Fibroblast of peridontal ligament (primary cell): ENCODE measurements at regions not wholly inside any gene's neighbourhood (a gene's known extent, or its start where the extent isn't known, plus 50 kb on each side); places are given as distances from the start of the nearest gene placed in this dataset.
"Not testable (repeated sequence)": the region's sequence is repeated elsewhere in the genome, so short reads cannot be mapped to it uniquely, and the experiment has no call there.

Experiments
- DNase-seq: peaks from one replicate; pipeline ENCODE4 v3.0.0-alpha.2; 2010; ENCODE audit errors: extremely low read depth

DNA sequence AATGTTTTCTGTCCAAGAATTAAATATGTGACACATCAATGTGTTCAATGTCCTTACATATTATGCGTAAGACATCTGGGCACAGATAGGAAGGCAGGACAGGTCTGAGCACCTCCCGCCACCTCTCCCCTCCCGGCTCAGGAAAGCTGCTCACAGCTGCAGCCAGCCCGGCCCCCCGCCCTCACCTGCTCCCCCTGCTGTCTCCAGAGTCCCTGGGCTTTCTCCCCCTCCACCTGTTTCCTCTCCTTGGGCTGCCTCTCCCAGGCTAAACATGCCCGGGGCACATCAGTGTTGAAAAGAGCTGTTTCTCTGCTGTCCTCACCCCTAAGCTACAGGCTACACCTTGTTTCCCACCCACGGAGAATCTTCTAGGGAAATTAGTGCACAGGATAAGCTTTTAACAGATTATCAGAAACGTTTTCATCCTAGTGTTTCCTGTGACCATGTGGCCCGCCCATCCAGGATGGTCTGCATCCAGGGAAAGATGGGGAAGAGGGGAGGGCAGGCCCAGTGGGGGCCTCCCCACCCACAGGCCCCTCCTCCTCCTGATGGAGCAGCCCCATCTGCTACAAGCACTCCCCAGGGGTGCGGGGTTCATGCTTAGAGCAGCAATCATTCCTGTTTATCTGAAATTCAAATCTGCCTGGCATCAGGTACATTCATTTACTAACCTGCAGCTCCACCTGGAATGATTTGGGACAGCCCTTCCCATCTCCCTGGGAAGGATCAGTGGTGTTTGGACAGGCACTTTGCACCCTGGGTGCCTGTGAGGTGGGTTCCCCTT lies 273.8 kb upstream of the SFSWAP start:
- no peak for DNase-seq

DNA sequence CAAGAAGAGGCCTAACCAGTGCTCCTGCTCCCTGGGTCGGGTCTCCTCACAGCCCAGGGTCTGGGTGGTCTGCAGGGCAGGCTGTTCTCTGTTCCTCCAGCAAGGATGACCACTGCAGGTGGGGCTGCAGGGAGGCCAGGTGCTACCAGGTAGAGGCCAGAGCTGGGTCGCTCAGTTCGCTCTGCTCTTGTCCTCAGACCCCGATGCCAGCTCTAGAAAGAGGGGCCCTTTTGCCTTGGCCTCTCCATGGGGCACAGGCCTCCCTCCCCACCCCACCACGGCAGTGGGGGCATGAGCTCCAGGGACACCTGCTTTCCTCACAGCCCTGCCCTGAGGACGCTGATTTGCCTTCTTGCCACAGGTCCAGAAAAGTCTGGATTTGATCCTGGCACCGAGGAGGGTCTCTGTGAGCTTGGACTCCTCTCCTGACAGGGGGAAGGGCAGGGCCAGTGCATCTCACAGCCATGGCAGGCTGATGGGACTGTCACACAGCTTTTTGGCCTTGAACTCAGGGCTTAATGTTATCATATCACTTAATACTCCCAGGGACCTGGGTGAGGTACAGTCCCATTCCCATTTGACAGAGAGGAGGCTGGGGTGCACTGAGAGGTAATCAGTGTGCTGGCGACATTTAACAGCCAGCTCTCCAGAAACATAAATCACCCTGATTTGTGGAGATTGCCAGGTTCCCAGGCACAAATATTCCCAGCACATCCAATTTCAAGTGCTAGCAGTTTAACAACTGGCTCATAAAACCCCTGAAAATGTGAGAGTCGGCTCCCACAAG lies 273.0 kb upstream of the SFSWAP start:
- DNase-seq: no peak

DNA sequence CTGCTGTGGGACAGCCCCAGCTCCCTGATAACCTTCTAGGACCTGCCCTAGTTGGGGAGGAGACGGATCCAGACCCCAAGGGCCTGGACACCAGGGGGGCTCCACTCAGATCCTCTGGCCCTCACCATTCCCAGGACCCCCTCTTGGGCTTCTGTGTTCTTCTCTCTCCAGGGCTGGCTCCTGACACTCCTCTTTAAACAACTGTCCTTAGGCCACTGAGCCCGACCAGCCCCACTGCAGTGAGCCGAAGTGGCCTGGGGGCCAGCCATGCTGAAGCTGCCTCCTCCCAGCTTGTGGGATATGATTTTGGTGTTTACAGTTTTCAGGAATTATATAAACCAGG lies 272.4 kb upstream of the SFSWAP start:
- not testable (repeated sequence) for DNase-seq

DNA sequence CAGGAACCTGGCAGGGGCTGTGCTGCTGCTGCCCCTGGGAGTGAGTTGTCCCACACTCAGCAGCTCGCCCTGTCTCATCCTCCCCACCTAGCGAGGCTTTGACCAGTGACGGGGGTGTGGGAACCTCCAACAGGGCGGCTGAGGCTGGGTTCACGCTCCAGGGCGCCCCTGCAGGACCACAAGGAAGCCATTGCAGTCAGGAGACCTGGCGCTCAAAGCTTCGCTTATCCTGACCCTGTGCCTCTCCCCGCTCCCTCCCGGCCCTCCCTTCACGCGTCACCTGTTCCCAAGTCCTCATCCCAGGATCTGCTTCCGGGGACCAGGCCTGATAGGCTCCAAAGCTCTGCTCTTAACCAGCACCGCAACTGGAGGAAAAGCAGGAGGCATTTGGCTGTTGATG lies 272.0 kb upstream of the SFSWAP start:
- no peak for DNase-seq

DNA sequence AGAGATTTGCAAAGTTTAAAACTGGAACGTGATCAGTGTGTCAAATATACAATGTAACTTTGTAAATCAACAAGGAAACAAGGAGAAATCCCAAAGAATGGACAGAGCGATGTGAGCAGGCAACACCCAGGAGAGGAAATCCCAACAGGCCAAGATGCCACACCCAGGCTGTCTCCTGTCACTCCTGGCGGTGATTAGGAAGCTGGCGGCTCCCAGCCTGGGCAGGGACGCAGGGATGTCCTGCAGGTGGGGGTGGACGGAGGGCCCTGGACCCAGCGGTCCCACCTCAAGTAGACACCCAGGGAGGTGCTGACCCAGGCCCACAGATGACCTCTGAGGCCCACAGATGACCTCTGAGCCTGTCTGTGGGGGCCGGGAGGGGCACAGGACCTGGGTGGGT lies 271.1 kb upstream of the SFSWAP start:
- not testable (repeated sequence) for DNase-seq

DNA sequence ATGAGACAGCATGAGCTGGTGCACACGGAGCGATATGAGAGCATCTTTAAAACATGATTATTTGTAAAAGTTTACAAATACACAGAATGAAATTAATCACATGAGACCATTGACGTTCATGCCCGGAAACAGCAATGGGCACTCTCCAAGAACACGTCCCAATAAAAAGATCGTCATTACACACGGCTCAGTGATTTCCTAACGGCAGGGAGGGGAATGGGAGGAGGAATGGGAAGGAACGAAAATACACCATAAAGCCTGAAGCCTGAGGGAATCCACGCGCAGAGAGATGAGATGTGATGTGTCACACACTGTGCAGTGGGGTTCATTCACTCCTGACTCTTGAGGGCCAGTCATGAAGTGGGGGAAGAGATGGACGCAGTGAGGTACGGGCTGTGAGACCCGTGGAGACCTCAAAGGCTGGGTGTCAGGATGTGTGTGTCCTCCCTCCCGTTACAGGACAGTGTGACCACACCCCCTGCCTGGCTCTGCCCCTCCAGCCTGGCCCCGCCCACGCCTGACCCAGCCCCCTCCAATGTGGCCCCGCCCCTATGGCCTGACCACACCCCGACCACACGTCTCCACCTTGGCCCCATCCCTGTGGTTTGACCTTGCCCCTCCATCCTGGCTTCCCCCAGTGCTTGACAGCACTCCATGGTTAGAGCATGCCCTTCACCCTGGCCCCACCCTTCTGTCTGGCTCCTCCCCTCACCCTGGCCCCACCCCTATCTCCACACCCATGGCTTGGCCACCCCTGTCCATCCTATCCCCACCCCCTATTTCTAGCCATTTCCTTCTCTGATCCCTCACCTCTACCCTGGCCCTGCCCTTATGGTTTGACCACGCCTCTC lies 270.5 kb upstream of the SFSWAP start:
- not testable (repeated sequence) for DNase-seq

DNA sequence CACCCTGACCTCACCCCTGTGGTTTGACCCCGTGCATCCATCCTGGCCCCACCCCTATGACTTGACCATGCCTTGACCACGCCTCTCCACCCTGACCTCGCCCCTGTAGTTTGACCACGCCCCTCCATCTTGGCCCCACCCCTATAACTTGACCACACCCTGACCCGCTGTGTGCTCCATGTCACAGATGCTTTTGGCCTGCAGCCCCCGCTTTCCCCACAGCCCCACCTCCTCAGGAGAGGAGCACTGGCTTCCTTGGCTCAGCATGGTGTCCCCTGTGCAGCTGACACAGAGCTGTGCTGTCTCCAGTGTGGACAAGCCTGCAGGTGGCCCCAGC lies 269.9 kb upstream of the SFSWAP start:
- no peak for DNase-seq

DNA sequence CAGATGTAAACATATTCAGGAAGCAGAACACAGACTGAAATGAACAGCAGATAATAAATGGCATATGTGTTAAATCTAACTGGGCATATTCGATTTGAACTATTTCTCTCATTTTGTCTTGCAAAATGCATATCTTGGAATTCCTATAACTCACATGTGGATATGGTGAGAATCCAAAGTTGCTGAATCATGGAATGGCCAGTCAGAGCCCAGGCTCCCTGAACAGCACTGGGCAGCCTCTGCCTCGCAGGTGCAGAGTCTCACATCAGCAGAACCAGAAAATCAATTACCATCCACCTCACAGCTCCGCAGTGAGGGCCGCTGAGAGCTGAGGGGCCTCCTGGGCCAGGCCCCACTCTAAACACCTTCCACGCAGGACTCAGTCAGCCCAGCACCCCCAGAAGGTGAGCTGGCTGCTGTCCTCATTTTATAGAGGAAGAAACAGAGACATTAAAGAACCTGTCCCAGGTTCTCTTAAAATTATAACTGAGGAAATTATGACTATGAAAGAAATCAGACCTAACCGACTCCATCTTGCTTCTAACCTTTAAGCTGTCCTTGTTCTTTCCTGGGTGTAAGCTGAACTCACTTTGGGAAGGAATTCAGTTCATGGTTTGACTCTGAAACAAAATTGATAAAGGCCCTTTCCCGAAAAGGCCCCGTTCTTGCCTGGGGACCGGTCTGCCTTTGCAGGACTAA lies 269.1 kb upstream of the SFSWAP start:
- no peak for DNase-seq

DNA sequence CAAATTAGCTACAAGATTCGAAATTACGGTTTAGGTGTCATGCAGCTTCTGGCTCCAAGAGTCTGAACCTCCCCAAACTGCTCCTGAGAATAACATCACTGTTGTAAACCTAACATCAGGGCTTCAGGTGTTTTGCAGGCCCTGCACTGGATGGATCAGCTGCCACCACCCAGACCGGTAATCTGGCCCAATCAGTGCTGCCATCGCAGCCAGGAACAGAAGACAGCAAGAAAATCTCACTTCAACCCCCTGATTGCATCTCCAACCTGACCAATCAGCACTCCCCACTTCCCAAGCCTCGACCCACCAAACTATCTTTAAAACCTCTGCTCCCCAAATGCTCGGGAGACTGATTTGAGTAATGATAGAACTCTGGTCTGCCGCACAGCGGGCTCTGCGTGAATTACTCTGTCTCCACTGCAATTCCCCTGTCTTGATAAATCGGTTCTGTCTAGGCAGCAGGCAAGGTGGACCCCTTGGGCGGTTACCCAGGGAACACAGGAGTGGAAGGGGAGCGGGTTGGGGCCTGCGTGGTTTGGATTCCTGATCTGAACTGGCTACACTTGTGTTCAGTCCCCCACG lies 268.5 kb upstream of the SFSWAP start:
- no peak for DNase-seq

DNA sequence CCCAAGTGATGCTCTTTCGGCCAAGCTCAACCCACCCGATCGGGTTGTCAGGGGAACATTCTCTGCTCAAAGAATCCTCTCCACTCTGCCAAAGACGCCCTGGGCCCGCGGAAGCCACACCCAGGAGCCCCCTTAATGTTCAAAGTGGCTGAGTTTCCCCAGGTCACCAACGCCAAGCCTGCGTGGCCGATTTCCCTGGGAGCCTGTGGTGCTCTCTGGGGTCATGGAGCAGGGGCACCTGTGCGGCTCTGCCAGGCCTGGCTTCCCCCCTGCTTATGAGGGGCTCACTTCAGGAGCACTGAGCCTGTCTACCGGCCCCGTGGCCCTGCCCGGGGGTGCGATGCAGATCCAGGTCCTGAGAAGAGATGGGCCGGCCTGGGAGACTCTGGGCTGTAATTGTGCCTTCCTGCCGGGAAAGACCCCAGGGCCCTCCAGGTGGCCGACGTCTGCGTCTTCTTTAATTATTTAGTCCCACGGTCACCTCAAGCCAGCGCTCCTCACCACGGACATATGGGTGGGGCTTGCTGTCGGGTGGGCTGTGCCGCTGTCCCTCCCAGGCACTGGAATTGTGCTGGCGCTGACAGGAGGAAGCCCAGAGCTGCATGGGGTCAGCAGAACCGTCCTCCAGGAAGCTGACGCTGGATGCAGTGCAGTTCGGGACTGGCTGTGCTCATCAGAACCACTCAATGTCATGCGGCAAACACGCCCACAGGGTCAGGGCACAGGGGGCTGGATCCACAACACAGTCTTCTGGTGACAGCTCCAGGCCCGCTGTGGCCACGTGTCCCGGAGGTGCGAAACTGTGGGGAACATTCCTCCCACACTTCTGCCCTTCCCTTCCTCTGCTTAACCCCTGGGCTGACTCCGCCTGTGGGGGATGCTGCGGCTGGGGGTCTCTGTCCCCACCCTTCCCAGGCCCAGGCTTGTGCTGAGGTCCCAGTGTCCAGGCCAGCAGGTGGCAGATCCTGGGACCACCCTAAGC lies 267.6 kb upstream of the SFSWAP start:
- no peak for DNase-seq

DNA sequence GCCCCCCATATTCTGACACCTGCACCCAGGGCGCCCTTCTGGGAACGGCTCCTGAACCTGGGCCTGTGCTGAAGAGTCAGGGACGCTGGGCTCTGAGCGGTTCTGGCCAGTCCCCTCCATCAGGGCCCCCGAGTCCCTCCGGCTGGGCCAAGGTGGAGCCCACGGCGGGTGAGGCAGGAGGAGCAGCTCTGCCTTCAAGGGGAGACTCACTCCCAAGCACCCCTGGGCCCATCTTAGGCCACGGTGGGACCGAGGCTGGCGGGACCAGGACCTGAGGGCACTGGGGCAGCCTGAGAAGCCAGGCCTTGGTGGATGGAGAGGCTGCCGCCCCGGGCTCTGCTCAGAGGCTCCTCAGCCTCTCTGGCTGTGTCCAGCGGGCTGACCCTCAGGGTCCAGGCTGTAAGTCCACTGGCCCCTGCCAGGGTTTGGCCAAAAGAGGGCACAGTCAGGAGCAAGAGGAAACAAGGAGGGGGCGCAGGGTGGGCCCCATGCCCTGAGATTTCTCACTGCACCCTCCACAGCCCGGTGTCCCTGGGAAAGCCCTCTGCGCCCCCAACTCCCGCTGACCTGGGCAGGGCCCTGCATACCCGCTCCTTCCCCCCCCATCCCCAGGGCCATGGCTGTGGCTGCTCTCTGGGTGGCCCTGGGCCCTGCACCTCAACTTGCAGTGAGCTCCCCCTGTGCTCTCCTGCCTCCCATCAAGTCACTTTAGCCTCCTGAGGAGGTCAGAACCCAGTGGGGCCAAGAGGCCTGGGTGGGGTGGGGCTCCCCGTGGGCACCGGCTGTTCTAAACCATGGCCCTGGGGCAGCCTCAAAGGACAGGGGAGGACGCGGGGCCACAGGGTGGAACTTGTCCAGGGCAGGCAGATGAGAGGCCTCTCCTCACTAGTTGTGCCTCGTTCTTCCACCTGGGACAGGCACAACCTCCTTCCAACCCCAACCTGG lies 266.4 kb upstream of the SFSWAP start:
- DNase-seq: no peak

DNA sequence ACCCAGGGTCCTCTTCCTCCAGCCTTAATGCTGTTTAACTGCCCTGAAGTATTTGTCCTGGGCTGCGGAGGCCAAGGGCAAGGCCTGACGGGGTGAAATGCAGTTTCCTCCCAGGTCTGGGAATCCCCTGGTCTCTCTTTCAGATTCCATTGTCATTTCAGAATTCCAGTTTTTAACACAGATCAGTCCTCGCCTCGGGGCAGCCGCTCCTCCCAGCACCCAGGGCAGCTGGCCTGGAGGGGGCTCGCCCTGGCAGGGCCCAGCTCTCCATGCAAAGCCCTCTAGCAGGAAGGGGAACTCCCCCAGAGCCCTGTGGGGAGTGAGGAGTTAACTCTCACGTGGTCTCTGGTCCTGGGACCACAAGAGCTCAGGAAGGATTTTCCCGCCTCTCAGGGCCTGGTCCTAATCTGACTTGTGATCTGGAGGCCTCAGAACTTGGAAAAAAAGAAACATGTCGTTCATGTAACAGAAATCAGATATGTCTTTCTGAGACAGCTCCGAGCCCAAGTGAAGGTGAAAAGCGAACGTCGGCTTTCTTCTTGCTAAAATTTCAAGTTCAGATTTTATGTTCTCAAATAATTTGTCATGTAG lies 265.6 kb upstream of the SFSWAP start:
- DNase-seq: no peak

DNA sequence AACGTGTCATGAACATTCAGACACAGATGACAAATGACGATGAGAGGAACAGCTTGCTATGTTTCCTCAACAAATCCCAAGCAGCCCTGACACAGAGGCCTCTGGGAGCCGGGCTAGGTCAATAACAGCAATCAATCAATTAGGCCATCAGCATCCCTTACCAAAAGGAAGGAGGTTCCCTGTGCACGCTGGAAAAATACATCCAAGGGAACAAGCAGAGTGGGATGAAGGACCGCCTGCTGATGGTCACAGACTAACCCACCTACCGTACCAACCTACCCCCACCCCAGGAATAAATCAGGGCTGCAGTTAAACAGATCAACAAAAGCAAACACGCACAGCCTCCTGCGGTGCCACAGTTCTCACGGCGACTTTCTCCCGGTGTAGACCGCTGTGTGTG lies 265.1 kb upstream of the SFSWAP start:
- no peak for DNase-seq

DNA sequence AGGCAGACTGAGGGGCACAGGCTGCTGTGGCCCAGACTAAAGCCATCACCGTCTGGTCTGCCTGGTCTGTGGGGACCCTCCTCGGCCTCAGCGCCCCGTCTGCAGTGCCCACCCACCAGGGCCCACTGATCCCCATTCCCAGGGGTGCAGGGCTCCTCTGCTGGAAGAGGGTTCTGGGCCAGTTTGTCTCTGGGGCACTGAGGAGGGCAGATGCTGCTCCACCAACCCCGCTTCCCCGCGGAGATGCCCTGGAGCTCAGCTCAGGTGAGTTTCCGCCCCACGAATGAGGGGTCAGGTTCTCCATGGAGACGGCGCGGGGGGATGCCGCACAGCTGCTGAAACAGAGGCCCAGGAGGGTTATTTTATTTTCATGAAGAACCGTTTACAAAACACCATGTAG lies 263.3 kb upstream of the SFSWAP start:
- DNase-seq: not testable (repeated sequence)

DNA sequence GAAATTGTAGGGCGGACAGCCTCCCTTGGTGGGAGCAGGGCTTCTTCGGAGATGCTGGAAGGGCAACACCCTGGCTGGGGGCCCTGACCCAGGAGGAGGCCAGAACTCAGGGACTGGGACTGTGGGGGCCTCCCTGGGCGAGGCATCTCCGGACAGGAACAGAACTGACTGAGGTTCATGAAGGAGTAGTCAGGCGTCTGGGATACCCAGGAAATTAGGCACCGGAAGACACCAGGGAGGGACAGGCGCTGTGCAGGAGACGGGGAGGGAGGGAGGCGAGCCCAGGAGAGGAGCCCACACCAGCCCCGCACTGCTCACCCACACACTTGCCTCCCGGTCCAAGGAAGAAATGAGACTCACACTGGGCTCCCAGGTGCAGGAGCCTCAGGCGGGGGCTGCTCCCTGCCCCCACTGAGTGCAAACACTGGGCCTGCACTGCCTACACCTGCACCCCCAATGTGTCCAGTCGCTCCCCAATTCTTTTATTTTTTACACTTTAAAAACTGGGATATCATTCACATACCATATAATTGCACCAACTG lies 262.6 kb upstream of the SFSWAP start:
- no peak for DNase-seq

DNA sequence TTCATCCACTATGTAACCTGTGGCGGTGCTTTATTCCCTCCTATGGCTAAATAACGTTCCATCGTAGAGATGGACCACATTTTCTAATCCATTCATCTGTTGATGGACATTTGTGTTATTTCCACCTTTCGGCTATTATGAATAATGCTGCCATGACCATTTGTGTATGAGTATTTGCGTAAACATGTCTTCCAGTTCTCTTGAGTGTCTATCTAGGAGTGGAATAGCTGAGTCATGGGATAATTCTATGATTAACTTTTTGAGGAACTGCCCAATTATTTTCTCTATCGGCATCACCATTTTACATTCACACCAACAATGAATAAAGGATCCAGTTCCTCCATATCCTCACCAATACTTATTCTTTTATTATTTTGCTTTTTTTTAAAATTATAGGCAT lies 261.9 kb upstream of the SFSWAP start:
- DNase-seq: no peak

DNA sequence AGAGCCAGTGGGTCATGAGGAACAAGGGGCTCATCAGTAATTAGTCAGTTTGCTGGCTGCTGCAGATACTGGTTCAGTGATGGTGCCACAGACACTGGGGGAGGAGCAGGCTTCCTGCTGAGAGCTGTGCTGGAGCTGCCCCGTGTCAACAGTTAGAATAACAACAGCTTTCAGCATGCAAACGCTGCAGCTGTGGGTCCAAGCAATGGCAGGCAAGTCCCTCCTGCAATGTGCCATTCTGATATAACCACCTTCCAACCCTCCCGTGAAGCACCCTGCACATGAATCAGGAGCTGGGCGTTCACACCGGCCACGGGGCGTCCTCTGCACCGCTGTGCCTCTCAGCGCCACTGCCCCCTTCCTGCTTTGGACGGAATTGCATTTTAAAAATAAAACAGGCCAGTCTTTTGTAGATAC lies 258.4 kb upstream of the SFSWAP start:
- DNase-seq: no peak

DNA sequence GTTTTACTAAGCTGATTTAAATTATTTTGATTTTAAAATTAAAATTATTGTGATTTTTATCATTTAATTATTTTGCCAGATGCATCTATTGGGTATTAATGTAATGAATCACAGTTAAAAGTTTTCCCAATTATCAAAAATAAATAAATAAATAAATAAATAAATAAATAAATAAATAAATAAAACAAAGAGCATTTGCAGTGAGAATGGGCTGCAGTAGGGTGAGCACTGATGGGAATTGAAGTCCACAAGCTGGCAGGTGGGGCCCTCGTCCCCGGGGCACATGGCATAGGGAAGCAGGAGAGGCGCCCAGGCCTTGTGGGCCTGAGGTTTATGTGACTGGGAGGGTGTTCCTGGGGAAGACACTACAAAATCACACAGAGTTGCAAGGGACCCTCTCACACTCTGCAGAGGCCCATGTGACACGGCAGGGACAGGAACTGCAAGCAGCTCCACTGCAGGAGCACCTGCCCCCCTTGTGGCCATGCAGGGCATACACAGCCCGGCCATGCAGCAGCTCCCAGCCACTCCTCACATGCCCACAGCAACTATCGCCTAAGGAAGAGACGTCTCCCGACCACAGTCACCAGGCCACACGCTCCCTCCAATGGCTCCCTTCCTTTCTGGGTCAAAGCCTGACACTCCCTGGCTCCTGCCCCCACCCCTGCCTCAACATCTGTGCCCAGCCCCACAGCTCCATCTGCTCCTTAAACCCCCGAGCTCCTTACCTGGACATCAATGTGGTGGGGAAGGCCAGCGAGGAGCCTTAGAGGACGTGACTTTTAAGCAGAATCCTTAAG lies 256.3 kb upstream of the SFSWAP start:
- no peak for DNase-seq
